NCI-H69 (cell line): ENCODE measurements at regions not wholly inside any gene's neighbourhood (a gene's known extent, or its start where the extent isn't known, plus 50 kb on each side); places are given as distances from the start of the nearest gene placed in this dataset.
"Not testable (repeated sequence)": the region's sequence is repeated elsewhere in the genome, so short reads cannot be mapped to it uniquely, and the experiment has no call there.

Source experiments
- DNase-seq: peaks from one replicate; lab custom pipeline; 2025; lab: John Stamatoyannopoulos, UW

GRCh38 chr3:147333098-147333497, 73.2 kb downstream of the ZIC4 start:
- DNase-seq: no peak

GRCh38 chr3:147328711-147329110, 77.6 kb downstream of the ZIC4 start:
- no peak for DNase-seq

GRCh38 chr3:147324356-147324755, 82.0 kb downstream of the ZIC4 start:
- DNase-seq: no peak

GRCh38 chr3:147318900-147319299, 87.4 kb downstream of the ZIC4 start:
- DNase-seq: no peak

- not testable (repeated sequence) for DNase-seq
Measured at GRCh38 chr3:147317080-147317479, 89.3 kb downstream of the ZIC4 start.

GRCh38 chr3:147313513-147313912, 92.8 kb downstream of the ZIC4 start:
- no peak for DNase-seq

- DNase-seq: no peak
Measured at GRCh38 chr3:147312786-147313280, 93.5 kb downstream of the ZIC4 start.

- no peak for DNase-seq
Measured at GRCh38 chr3:147311716-147312115, 94.6 kb downstream of the ZIC4 start.

- no peak for DNase-seq
Measured at GRCh38 chr3:147305533-147306250, 100.7 kb downstream of the ZIC4 start.

GRCh38 chr3:147304756-147305155, 101.6 kb downstream of the ZIC4 start:
- DNase-seq: no peak

GRCh38 chr3:147301781-147302180, 104.6 kb downstream of the ZIC4 start:
- no peak for DNase-seq

- no peak for DNase-seq
Measured at GRCh38 chr3:147299656-147300055, 106.7 kb downstream of the ZIC4 start.

GRCh38 chr3:147298511-147298982, 107.8 kb downstream of the ZIC4 start:
- no peak for DNase-seq

GRCh38 chr3:147297761-147298350, 108.5 kb downstream of the ZIC4 start:
- DNase-seq: no peak

GRCh38 chr3:147287370-147287769, 119.0 kb downstream of the ZIC4 start:
- not testable (repeated sequence) for DNase-seq

- no peak for DNase-seq
Measured at GRCh38 chr3:147269907-147270306, 136.4 kb downstream of the ZIC4 start.

GRCh38 chr3:147267434-147267833, 138.9 kb downstream of the ZIC4 start:
- DNase-seq: no peak

GRCh38 chr3:147257944-147258343, 148.4 kb downstream of the ZIC4 start:
- no peak for DNase-seq

GRCh38 chr3:147256739-147257138, 149.6 kb downstream of the ZIC4 start:
- no peak for DNase-seq

GRCh38 chr3:147246906-147247305, 159.4 kb downstream of the ZIC4 start:
- no peak for DNase-seq

- DNase-seq: not testable (repeated sequence)
Measured at GRCh38 chr3:147245638-147246037, 160.7 kb downstream of the ZIC4 start.

- DNase-seq: not testable (repeated sequence)
Measured at GRCh38 chr3:147245022-147245421, 161.3 kb downstream of the ZIC4 start.

GRCh38 chr3:147244397-147244796, 161.9 kb downstream of the ZIC4 start:
- no peak for DNase-seq

- DNase-seq: no peak
Measured at GRCh38 chr3:147240581-147240980, 165.8 kb downstream of the ZIC4 start.
